ENCODE measurements at regions not wholly inside any gene's neighbourhood (a gene's known extent, or its start where the extent isn't known, plus 50 kb on each side); places are given as distances from the start of the nearest gene placed in this dataset.

GRCh38 chr12:3336606-3337311 lies 154.2 kb upstream of the PRMT8 start:
- DNase-seq = no peak

GRCh38 chr12:3337944-3338343 lies 153.1 kb upstream of the PRMT8 start:
- no peak for DNase-seq

- DNase-seq = no peak
Measured at GRCh38 chr12:3339221-3339620, 151.8 kb upstream of the PRMT8 start.

- no peak for DNase-seq
Measured at GRCh38 chr12:3341594-3341993, 149.4 kb upstream of the PRMT8 start.

GRCh38 chr12:3342051-3342450 lies 149.0 kb upstream of the PRMT8 start:
- DNase-seq = peak; percentile 60

GRCh38 chr12:3348055-3348454 lies 142.9 kb upstream of the PRMT8 start:
- DNase-seq = no peak

- no peak for DNase-seq
Measured at GRCh38 chr12:3350432-3350831, 140.6 kb upstream of the PRMT8 start.

- DNase-seq = no peak
Measured at GRCh38 chr12:3351731-3352130, 139.3 kb upstream of the PRMT8 start.

GRCh38 chr12:3352230-3352629 lies 138.8 kb upstream of the PRMT8 start:
- DNase-seq = no peak

- DNase-seq = no peak
Measured at GRCh38 chr12:3353621-3354020, 137.4 kb upstream of the PRMT8 start.

- no peak for DNase-seq
Measured at GRCh38 chr12:3354586-3354985, 136.4 kb upstream of the PRMT8 start.

GRCh38 chr12:3355378-3355900 lies 135.6 kb upstream of the PRMT8 start:
- DNase-seq = no peak

- no peak for DNase-seq
Measured at GRCh38 chr12:3357950-3358525, 133.0 kb upstream of the PRMT8 start.

GRCh38 chr12:3359478-3359877 lies 131.5 kb upstream of the PRMT8 start:
- DNase-seq = no peak

- no peak for DNase-seq
Measured at GRCh38 chr12:3361146-3361545, 129.9 kb upstream of the PRMT8 start.

- no peak for DNase-seq
Measured at GRCh38 chr12:3362737-3363136, 128.3 kb upstream of the PRMT8 start.

GRCh38 chr12:3363608-3364007 lies 127.4 kb upstream of the PRMT8 start:
- no peak for DNase-seq

- DNase-seq = no peak
Measured at GRCh38 chr12:3364226-3364625, 126.8 kb upstream of the PRMT8 start.

- no peak for DNase-seq
Measured at GRCh38 chr12:3364661-3365462, 126.1 kb upstream of the PRMT8 start.

- no peak for DNase-seq
Measured at GRCh38 chr12:3365463-3366411, 125.3 kb upstream of the PRMT8 start.

- no peak for DNase-seq
Measured at GRCh38 chr12:3366451-3367110, 124.4 kb upstream of the PRMT8 start.

Measured in SHP77 treated with DMSO at 0.1 percent for 48 hours (cell line).